WI38 (cell line): ENCODE measurements at regions not wholly inside any gene's neighbourhood (a gene's known extent, or its start where the extent isn't known, plus 50 kb on each side); places are given as distances from the start of the nearest gene placed in this dataset.

Experiments used
- H3K4me3 ChIP-seq: 2 replicates; pipeline ENCODE4 v1.5.1; 2011; ENCODE audit warnings: low read depth, mild to moderate bottlenecking, control low read depth, low read length
- TF ChIP-seq, protein P1 (sequence below): IDR thresholded peaks from 2 replicates; pipeline ENCODE4 v1.5.1; 2012; ENCODE audit warnings: low read depth, mild to moderate bottlenecking, control low read depth, low read length

DNA sequence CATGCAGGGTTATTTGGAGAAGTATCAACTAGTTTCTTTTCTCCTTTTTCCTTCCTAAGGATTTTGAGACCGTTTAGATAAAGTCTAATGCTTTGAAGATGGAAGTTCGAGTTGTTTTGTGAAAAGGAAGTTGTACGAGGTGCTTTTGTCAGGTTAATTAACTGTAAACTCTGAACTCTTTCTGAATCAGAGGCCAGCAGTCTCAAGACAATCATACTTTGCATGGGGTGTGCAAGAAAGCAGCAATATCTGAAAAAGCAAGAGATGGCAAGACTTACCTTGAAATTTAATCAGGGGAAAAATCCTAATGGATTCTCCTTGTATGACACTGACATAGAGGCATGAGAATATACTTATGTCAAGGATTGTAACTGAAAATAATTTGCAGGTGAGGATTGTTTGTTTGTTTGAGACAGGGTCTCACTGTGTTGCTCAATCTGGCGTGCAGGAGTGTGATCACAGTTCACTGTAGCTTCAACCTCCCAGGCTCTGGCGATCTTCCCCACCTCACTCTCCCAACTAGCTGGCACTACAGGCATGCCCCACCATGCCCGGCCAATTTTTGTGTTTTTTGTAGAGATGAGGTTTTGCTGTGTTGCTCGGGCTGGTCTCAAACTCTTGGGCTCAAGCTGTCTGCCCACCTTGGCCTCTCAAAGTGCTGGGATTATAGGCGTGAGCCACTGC, 170.2 kb upstream of the HMGA2 start:
- TF ChIP-seq, protein P1, sequence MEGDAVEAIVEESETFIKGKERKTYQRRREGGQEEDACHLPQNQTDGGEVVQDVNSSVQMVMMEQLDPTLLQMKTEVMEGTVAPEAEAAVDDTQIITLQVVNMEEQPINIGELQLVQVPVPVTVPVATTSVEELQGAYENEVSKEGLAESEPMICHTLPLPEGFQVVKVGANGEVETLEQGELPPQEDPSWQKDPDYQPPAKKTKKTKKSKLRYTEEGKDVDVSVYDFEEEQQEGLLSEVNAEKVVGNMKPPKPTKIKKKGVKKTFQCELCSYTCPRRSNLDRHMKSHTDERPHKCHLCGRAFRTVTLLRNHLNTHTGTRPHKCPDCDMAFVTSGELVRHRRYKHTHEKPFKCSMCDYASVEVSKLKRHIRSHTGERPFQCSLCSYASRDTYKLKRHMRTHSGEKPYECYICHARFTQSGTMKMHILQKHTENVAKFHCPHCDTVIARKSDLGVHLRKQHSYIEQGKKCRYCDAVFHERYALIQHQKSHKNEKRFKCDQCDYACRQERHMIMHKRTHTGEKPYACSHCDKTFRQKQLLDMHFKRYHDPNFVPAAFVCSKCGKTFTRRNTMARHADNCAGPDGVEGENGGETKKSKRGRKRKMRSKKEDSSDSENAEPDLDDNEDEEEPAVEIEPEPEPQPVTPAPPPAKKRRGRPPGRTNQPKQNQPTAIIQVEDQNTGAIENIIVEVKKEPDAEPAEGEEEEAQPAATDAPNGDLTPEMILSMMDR: no peak
- no peak overlapping the region for H3K4me3 ChIP-seq

DNA sequence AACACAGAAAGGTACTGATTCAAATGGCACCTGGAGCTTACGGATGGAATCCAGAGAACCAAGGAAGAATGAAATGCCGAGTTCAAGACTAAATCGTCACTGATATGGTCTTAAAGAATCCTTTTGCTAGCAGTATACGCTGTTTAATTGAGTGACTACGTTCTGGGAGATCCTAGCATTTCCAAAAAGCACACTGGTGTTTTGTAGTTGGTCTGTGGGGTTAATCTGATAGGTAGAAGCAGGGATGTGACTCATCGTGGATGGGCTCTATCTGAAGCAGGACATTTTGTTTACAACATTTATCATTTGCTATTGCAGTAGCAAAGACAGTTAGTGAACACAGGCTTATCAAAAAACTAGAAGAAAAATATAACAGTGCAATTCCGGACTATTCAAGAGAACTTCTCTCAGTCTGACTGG, 169.2 kb upstream of the HMGA2 start:
- no peak overlapping the region for H3K4me3 ChIP-seq
- TF ChIP-seq, protein P1: no peak

DNA sequence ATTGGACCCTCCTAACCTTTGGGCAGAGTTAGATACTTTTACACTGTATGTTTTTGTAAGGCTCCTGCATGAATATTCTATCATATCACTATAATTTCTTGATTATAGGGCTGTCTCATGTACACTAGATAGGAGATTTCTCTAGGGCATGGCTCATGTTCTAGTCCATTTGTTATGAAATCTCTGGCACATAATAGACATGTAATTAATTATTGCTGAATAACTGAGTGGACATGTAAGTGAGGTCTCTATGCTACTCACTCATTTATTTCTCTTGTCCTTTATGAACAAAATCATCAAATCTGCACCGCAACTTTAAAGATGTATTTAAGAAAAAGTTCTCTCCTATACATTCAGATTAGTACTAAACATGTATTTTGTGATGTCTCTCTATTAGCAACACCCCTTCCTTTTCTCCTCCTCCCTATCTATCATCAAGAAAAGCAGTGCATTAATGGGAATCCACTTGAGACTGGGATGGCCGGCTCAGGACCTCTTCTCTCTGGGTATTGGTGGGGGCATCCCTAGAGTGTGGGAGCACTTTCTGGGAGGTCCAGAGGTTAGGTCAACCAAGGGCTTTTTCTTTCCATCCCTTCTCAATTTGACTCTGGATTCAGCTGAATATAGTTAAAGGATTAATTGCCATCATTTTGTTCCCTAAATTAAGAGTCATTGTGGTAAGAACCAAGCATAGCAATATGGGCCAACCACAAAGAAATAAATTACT, 168.0 kb upstream of the HMGA2 start:
- TF ChIP-seq, protein P1: no peak

DNA sequence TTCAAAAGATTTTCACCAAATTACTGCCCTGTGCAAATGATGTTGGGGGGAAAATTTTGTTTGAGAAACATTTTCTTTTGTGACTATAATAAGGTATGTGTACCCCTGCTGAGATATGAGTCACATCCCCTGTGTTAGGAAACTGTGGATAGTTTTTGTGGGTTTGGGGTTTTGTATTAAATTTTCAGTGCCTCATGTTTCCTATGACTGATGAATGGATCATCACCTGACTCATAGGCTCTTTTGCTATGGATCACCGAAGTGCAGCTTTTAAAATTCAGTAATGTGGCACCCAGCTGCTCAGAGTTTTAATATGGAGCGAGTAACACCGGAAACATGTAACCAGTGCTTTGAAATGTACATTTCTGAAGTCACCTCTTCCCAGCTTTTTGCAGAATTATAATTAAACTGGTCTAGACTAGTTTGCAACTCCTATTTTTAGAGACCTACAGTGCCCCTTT, 167.4 kb upstream of the HMGA2 start:
- H3K4me3 ChIP-seq: no peak overlapping the region

More for the DNA sequence above, 168.0 kb upstream of the HMGA2 start:
- no peak overlapping the region for H3K4me3 ChIP-seq

DNA sequence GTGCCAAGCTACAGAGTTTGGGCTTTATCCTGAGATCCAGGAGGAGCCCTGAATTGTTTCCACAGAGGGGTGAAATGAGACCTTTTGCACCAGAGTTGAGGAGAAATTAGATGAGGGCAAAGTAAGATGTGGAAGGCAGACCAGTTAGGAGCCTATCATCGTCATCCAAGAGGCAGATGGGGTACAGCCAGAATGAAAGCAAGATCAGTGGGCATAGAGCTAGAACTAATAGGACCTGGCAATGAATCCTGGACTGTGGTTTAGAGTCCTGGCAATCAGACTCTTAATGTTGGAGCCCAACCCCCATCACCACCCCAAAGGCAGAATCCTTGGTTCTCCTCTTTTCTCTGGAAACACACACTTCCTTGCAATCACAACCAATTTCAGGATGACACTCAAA, 166.6 kb upstream of the HMGA2 start:
- TF ChIP-seq, protein P1: no peak
- H3K4me3 ChIP-seq: no peak overlapping the region

More for the DNA sequence above, 167.4 kb upstream of the HMGA2 start:
- TF ChIP-seq, protein P1: no peak

DNA sequence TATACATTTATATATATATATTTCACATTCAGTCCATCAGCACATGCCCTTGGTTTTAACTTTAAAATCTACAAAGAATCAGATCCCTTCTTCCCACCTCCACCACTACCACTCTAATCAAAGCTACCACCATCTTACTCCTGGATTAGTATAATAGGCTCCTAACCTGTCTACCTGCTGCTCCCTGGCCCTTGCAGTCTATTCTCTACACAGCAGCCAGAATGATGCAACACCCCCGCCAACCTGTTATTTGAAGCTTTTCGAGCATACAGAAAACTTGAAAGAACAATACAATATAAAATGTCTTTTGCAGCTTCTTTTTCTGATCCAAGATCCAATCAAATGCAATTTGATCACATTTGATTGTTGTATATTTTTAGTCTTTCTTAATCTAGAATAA, 165.9 kb upstream of the HMGA2 start:
- TF ChIP-seq, protein P1: no peak
- no peak overlapping the region for H3K4me3 ChIP-seq

DNA sequence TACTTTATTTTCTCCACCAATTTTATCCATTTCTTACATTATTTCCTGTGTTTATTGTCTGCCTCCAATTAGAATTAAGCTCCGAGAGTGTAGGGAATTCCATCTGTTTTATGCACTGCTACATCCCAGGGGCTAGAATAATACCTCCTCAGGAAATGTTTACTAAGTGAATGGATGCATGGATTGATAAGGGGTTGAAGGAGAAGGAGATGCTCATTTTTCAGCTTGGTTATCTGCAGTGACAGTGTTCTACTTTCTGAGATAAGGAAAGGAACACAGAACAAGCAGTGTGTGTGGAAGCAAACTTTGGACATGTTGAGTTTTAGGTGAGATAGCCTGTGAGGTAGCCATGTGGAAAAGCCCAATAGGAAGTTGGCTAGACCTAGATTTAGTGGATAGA, 164.6 kb upstream of the HMGA2 start:
- H3K4me3 ChIP-seq: no peak overlapping the region
- TF ChIP-seq, protein P1: no peak
